ENCODE measurements at regions not wholly inside any gene's neighbourhood (a gene's known extent, or its start where the extent isn't known, plus 50 kb on each side); places are given as distances from the start of the nearest gene placed in this dataset.
"Not testable (repeated sequence)": the region's sequence is repeated elsewhere in the genome, so short reads cannot be mapped to it uniquely, and the experiment has no call there.

DNA sequence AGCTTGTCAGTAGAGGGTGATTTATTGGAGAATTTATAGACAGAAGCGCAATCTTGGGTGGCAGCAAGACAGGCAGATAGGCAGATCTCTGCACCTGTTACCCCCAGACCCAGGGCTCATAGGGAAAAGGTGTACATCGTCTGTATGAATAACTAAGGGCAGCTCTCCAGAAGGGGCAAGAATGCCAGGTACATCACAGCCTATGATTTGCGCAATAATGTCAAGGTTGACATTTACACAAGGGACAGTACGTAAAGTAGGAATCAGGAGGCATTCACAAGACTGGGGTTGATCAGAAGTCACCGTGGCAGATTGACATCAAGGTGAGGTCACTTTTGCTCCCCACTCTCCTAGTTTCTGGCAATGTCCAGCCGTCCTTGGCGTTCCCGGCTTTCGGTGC lies 524.1 kb downstream of the TRIML1 start:
- DNase-seq: no peak

DNA sequence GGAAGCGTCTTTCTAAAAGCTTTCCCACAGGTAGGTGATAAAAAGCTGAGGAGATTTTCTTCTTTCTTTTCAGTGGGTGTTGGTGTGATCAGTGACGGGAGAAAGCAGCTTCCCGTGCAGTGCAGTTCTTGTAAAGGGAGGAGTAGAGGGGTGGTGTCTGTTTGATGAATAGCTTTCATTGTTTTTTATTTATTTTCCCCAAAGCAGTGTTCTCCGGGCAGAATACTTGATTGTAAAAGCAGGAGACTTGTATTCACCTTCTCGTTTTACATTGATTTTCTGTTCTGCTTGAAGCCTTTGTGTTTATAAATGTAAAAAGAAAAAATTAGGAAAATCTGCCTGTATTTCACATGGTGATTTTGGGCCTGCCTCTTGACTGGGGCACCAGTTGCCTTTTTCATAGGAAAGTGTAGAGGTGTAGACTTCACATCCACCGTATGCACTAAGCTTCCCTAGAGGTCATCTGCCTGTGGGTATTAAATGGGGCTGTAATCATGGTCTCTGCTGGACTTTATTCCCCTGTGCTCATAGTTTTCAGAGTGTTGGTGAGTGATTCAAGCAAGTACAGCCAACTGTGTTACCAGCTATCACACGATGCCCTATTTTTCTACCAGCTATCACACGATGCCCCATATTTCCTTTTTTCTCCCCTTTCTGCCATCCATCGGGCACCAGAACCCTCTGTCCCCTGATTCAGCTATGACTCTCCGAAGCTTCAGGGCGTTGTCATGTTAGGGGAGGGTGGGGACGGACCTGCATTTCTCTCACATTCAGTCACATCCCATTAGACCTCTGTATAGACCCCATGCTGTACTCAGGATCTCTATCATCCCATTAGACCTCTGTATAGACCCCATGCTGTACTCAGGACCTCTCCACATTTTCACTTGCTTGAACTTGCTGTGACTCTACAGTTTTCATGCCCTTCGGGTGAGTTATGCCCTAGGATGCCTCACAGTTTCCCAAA lies 526.5 kb downstream of the TRIML1 start:
- DNase-seq: no peak

DNA sequence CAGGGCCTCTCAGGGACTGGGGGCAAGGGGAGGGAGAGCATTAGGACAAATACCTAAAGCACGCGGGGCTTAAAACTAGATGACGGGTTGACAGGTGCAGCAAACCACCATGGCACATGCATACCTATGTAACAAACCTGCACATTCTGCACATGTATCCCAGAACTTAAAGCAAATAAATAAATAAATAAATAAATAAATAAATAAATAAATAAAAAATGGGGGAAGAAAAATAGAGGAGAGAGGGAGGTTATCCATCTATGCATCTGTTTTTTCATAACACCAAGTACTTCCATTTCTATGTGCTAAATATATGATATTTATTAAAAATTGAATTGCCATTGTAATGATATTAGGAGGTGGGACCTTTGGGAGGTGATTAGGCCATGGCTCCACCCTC lies 539.5 kb downstream of the TRIML1 start:
- DNase-seq: not testable (repeated sequence)

DNA sequence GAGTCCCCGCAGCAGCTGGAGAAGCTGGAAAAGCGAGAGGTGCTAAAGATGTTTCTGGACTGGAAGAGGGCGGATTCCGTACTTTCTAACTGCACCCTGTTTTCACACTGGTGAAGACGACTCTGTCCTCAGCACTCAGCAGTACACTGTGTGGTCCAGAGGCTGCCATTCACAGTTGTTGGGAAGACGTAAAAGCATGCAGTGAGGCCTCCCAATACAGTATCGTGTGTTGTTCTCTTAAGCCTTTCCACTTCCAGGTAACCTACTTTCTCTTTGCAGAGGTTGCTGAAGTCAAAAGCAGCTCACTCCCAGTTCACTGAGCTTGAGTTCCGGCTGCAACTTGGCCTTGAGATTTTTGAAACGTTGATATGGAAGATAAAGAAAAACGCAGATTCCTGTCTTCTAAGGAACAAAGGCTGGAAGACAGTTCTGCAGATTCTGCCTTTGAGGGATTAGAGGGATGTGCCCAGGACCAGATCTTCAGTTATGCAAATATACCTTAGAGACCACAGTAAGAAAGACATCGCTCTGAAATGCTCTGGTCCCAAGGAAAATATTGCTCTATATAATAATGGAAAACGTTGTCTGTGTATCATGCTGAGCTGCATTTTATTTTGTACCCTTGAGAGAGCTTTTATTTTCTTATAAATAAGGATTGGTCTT lies 540.9 kb downstream of the TRIML1 start:
- no peak for DNase-seq

DNA sequence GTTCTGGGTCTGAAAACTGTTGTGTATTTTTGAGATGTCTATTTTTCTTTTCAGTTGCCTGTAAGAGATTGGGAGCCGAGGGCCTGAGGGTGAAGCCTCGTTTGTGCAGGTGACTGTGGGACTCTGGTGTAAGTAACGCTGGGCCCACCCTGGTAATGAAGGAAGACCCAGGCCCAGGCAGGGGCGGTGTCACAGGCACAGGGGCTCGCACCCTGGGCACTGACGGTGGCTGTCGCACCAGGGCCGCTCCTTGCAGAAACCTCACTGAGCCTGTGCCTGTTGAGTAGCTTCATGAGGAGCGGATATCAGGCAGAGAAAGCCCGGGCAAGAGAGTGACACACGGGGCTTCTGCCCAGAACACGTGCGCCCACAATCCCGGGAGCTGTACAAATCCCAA lies 541.4 kb downstream of the TRIML1 start:
- DNase-seq: no peak

DNA sequence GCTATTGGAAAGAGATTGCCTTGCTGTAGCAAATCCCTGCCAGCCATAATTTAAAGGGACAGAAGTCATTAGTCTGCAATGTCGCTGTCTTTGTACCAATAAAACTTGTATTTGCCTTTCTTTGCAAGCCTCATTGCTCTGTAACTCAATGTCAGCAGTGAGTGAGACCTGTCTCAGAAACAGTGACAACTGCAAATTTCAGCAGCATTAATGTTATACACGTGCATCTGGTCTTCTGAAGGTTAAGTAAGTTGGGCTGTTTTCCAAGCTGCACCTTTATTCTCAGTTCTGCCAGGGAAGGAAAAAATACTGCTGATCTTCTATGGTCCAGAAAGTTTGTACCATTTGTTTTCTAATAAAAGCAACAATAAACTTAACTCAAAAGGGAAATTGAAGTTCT lies 543.1 kb downstream of the TRIML1 start:
- no peak for DNase-seq

DNA sequence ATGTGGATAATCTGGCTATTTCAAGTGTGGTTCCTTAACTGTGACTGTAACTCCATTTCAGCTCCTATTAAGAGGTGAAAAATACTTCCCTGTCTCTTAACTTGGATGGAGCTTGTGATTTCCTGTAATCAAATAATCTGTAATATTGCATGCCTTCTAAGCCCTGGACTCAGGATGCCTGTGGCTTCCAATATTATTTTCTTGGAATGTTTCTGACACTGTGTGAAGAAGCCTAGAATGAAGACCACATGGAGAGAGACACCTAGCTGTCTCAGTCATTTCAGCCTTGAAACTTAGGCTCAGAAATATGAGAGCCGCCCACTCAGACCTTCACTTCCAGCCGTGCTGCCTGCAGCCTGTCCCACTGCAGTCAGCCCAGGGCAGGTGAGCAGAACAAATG lies 544.3 kb downstream of the TRIML1 start:
- no peak for DNase-seq

DNA sequence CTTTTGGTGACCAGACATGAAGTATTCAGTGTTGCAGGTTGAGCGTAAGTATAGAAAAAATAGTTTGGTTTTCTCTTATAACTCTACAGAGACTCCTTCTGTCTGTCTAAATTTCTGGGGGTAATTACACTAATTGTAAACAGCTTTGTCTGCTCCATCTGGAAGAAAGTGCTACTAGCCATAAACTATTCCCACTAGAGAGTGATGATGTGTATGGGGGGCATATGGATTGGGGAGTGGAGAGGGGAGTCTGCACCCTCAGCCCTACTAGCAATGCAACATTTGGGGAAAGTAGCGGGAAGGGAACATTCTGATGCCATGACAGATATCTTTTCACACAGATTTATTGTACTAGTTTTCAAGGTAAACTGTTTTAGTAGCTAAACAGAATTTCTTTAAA lies 549.7 kb downstream of the TRIML1 start:
- no peak for DNase-seq

DNA sequence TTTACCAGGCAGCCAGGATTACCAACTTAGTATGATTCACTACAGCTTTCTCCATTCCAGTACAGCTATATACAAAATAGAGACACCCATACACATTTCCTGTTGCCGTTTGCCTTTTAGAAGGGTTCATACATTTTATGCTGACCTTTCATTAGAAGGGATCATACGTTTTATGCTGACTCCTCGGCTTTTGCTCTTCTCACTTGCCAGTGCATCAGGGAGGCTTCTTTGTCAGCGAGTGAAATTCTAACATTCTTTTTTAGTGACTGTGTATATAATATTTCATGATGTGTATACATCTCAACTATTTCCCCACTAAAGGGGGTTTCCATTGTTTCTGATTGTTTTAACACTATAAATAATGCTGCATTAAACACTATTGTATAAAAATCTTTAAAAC lies 552.6 kb downstream of the TRIML1 start:
- DNase-seq: no peak

DNA sequence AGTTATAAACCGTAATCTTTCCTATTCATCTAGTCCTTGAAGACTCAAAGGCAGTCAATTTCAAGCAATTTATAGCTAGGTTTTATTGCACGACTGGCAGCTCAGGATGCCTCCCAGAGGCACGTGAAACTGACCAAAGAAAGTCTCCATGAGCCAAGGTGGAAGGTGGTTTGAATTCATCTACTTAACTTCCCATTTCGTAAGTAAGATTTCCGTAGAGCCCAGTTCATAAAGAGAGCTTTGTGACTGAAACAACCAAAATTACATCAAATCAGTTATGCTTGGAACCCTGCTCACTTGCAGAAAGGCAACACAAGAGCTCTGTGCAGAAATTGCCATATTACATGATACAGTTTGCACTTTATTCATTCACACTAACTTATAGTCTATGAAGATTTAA lies 556.0 kb downstream of the TRIML1 start:
- DNase-seq: no peak

DNA sequence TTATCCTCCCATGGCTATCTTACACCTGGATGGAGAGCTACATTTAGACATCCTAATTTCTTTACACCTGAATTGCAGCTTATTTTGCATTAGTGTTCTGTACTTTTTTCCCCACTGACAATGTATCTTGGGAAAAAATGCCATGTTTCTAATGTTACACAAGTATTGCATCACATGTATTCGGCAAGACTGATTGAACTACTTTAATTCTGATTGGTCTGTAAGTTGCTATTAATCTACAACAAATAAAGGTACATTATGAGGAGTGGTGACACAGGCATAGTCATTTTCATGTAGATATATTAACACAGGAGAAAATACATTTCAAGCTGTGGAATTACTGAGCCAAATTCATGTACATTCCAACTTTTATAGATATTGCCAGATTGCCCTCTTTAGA lies 558.0 kb downstream of the TRIML1 start:
- DNase-seq: no peak

DNA sequence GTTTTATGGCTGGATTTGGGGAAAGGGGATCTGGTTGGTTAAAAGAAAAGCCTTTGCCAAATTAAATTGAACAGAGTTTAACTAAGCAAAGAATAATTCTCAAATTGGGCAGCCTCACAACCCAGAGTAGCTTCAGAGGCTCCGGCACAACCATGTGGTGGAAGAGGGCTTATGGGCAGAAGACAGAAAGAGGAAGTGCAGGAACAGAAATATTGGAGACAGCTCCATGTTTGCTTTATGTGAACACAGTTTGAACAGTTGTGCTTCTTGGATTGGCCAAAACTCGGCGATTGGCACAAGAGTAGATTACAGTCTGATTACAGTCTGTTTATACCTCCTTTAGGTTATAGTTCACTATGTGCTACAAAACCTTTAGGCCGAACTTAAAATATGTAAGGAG lies 562.7 kb downstream of the TRIML1 start:
- no peak for DNase-seq

DNA sequence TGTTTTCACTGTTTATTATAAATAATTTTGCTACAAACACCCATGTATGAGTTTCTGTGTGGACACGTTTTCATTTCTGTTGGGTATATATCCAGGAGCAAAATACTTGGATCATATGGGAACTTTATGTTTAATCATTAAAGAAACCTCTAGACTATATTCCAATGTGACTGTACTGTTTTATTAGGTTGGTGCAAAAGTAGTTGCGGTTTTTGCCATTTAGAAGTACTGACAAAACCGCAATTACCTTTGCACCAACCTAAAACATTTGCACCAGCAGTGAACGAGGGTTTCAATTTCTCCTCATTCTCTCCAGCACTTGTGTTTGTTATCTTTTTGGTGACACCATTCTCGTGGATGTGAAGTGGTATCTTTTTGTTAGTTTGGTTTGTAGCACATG lies 565.0 kb downstream of the TRIML1 start:
- no peak for DNase-seq

DNA sequence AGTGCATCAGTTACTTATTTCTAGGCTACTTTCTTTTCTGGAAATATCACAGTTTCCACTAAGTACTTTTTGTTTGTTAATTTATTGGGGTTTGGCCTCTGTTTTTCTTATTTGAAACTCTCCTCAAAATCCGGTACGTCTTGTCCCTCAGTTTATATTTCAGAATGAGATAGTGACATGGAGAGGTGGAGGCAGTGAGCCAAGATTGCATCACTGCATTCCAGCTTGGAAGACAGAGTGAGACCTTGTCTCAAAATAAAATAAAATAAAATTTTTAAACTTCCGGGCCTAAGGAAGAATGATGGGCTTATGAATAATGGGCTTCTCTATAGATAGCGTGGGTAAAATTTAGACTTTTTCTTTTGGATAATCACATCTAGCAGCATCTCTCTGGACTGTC lies 567.8 kb downstream of the TRIML1 start:
- DNase-seq: no peak

DNA sequence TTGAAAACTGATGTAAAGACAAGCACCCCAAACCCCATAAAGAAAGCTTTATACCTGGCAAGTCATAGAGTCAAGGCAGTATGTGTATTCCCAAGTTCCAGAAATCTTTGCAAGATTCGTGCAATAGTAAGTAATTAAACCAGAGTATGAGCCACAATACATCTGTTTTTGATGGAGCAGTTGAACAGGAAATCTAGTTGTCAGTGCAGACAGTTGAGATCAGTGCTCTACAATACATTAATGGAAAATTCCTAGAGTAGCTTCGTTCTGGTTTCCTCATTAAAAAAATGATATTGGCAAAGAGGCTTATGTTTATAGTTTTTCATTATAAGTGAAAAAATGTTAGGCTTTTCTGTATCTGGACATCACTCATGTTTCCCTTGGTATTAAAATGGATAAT lies 575.3 kb downstream of the TRIML1 start:
- DNase-seq: peak; percentile 14

DNA sequence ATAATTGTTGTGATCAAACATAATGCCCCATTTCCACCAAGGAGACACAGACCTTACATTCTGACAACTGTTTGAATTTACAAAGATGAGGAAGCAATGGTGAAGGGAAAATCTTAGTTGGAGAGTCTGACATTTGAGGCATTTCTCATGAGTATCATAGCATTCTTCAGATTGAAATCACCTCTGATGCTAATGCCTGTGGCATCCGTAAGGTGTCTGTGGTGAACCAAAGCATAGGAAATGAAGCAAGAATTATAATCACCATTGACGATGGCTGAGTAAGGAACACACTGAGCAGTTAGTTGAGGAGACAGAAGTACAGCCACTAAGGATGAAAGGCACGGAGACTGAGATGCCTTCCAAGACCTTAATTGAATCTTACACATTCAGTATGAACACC lies 575.7 kb downstream of the TRIML1 start:
- DNase-seq: no peak

DNA sequence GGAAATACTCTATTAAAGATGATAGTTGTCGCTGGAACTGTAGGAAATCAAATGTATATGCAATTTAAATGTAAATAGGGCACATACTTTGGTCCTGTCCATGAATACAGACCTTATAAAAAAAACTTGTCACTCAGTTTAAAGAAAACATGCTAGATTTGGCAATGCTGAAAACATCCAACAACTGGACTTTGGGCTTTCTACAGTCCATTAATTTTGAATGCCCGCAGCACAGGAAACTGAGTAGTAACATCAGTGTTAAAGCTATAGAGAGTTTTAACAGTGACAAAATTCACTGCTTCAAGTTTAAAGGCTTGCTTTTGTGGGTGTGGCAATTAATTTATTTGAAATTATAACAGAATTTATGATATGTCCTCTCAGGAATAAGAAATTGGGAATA lies 578.4 kb downstream of the TRIML1 start:
- no peak for DNase-seq

DNA sequence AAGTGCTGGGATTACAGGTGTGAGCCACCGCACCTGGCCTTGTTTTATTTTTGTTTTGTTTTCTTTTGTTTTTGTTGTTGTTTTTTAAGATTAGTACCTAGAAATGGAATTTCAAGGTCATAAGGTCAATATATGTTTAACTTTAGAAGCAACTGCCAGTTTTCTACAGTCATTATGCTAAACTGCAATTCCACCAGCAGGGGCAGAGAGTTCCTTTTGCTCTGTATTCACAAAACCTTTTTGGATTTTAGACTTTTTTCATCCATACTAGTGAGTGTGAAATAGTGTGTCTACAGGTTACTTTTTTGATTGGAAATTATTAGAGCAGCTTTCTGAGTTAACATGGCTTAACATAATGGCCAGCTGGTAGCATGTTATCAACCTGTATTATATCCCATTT lies 580.6 kb downstream of the TRIML1 start:
- DNase-seq: no peak

DNA sequence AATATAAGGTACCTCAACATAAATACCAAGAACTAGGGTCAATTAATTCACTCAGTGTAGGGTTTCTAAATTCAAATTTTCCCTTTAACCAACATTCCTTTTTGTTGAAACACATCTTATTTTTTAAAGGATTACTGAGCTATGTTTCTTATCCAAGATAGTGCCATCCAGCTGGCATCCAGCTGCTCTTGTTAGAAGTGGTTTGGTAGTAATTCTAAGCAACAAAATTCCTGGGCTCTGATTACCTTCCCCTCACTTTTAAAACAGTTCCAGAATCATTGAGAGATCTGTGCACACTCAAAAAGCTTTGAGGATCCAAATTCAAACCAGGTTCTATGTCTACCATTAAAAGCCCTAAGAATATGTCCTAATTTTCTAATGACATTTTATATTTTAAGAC lies 583.7 kb downstream of the TRIML1 start:
- no peak for DNase-seq

DNA sequence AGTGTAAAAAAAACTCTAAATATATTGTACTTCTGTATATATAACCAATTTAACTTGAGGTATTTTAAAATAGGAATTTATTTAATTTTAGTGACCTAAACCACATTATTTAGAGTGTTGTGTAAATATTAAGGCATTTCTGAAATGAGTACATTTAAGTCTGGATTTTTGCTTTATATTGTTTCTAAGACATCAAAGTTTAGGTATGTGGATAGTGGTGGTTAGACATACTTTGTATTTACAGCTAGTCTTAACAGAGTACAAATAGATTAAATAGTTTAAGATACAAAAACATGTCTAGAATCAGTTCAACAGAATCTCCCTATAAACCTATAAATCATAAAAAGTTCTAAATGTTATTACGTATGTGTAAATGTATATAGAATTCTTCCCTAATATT lies 588.5 kb downstream of the TRIML1 start:
- no peak for DNase-seq

DNA sequence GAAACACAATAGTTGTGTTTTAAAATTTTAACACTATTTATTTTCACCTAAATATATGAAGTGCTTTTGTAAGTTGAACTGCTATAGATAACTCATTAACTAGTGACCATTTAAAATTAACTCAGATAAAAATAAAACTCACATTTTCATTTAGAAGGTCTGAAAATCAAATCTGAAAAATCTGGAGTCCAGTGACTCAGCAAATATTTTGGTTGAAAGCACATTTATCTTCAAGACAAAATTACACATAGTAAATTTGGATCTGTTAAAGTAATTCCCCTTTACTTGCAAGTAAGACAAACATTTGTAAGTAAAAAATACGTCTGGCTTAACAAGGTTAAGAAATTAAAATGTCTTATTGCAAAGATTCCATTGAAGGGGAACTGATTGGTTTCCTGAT lies 589.1 kb downstream of the TRIML1 start:
- no peak for DNase-seq

DNA sequence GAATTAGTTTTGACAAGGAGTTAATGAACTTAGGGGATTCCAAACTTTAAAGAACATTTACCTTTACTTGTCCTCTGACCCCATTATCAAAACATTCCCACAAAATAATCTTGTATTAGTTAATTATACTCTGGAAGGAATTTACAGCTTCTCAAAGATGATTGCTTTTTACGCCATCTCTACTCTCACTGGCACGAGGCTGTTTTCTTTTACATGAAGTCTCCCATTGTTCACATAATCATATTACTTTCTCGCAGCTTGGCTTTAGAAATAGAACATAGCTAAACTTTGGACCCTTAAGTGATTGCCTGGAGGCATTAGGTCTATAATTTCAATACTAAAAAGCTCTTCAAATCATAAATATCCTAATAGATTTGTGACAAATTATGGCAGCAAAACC lies 592.9 kb downstream of the TRIML1 start:
- no peak for DNase-seq

DNA sequence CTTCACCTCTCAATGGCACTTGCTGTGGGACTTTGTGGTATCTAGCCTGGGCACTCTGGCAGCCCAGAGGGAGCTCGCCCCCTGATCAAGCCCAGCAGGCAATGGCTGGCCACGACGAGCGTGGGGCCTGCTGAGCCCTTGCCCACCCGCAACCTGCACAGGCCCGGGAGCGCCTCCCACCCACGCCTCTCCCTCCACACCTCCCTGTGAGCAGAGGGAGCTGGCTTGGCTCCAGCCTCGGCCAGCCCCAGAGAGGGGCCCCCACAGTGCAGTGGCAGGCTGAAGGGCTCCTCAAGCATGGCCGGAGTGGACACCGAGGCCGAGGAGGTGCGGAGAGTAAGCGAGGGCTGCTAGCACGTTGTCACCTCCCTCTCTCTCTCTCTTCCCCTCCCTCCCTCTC lies 595.8 kb downstream of the TRIML1 start:
- DNase-seq: no peak
